ENCODE measurements at regions not wholly inside any gene's neighbourhood (a gene's known extent, or its start where the extent isn't known, plus 50 kb on each side); places are given as distances from the start of the nearest gene placed in this dataset.

GRCh38 chr7:80359029-80359428 is 152.8 kb downstream of the GNAT3 start:
- BruUV-seq (replicated peaks), result no TSS peak
- dilution Hi-C loops (cut with MboI; ENCODE audit: extremely low pct_ligation_motif_present, low sequenced_read_pairs) (no loop called here), intact Hi-C loops (cut with micrococcal nuclease) (no loop called here)
- Histone ChIP-seq H3K27ac (ENCODE audit: insufficient read depth, low read depth, low read length) (no peak overlapping the region), H3K9me1 (replicated peaks; ENCODE audit: control insufficient read depth, extremely low read depth, insufficient read depth, low read length) (no peaks in the 10 kb centered on the region), H3K4me1 (ENCODE audit: control insufficient read depth, extremely low read depth, insufficient read depth, low read length) (no peaks in the 10 kb centered on the region), H3K9me3 (replicated peaks; ENCODE audit: control insufficient read depth, insufficient read depth, low read length) (no peaks in the 10 kb centered on the region), H4K20me1 (replicated peaks; ENCODE audit: control insufficient read depth, extremely low read depth, insufficient read depth, low read length) (no peaks in the 10 kb centered on the region), H2AFZ (ENCODE audit: low read depth, low read length) (no peak overlapping the region), H3K4me2 (ENCODE audit: insufficient read depth, low read length) (no peak overlapping the region), H3K27me3 (ENCODE audit: control insufficient read depth in 2 of 2, insufficient read depth in 2 of 2, low read length in 2 of 2) (no peaks in the 10 kb centered on the region), H3K9ac (replicated peaks; ENCODE audit: extremely low read depth, insufficient read depth, low read length) (no peak overlapping the region), H3K36me3 (ENCODE audit: control insufficient read depth in 2 of 2, extremely low read depth in 1 of 2, insufficient read depth in 2 of 2, low read length in 2 of 2) (no peaks in the 10 kb centered on the region), H3K4me3 (replicated peaks in 1 of 3; ENCODE audit: insufficient read depth in 1 of 3, low read depth in 1 of 3, low read length in 3 of 3) (no peak overlapping the region), H3K79me2 (ENCODE audit: control insufficient read depth, insufficient read depth, low read length) (no peaks in the 10 kb centered on the region)
- FAIRE-seq, result no peak
- CTCF ChIA-PET, result interaction anchor here (0.8 kb wide), 1 partner anchor 264 kb away, joined by 3 read pairs; no protein-coding TSS in a partner anchor
- TF ChIP-seq JUN (IDR thresholded peaks at IDR 0.05; ENCODE audit: borderline replicate concordance, insufficient read depth, insufficient read length, low read depth) (no peak), MYC (IDR thresholded peaks at IDR 0.05; ENCODE audit: low read depth, low read length) (no peak)
- DNase-seq (ENCODE audit: low read depth, low spot score), result no peak
- POLR2A ChIA-PET, result no interaction called here

GRCh38 chr7:80357530-80357929 is 154.3 kb downstream of the GNAT3 start:
- Histone ChIP-seq H3K4me2 (ENCODE audit: insufficient read depth, low read length) (no peak overlapping the region), H3K9me1 (replicated peaks; ENCODE audit: control insufficient read depth, extremely low read depth, insufficient read depth, low read length) (no peaks in the 10 kb centered on the region), H3K9me3 (replicated peaks; ENCODE audit: control insufficient read depth, insufficient read depth, low read length) (no peaks in the 10 kb centered on the region), H2AFZ (ENCODE audit: low read depth, low read length) (no peak overlapping the region), H3K27ac (ENCODE audit: insufficient read depth, low read depth, low read length) (no peak overlapping the region), H4K20me1 (replicated peaks; ENCODE audit: control insufficient read depth, extremely low read depth, insufficient read depth, low read length) (no peaks in the 10 kb centered on the region), H3K9ac (replicated peaks; ENCODE audit: extremely low read depth, insufficient read depth, low read length) (no peak overlapping the region), H3K79me2 (ENCODE audit: control insufficient read depth, insufficient read depth, low read length) (no peaks in the 10 kb centered on the region), H3K27me3 (ENCODE audit: control insufficient read depth in 2 of 2, insufficient read depth in 2 of 2, low read length in 2 of 2) (no peaks in the 10 kb centered on the region), H3K4me1 (ENCODE audit: control insufficient read depth, extremely low read depth, insufficient read depth, low read length) (no peaks in the 10 kb centered on the region), H3K4me3 (replicated peaks in 1 of 3; ENCODE audit: insufficient read depth in 1 of 3, low read depth in 1 of 3, low read length in 3 of 3) (no peak overlapping the region), H3K36me3 (ENCODE audit: control insufficient read depth in 2 of 2, extremely low read depth in 1 of 2, insufficient read depth in 2 of 2, low read length in 2 of 2) (no peaks in the 10 kb centered on the region)
- no peak for DNase-seq (ENCODE audit: low read depth, low spot score)
- CTCF ChIA-PET, result no interaction called here
- no peak for TF ChIP-seq JUN (IDR thresholded peaks at IDR 0.05; ENCODE audit: borderline replicate concordance, insufficient read depth, insufficient read length, low read depth)
- TF ChIP-seq MYC (IDR thresholded peaks at IDR 0.05; ENCODE audit: low read depth, low read length), result no peak
- POLR2A ChIA-PET, result no interaction called here
- no peak for FAIRE-seq
- no TSS peak for BruUV-seq (replicated peaks)
- dilution Hi-C loops (cut with MboI; ENCODE audit: extremely low pct_ligation_motif_present, low sequenced_read_pairs) (no loop called here), intact Hi-C loops (cut with micrococcal nuclease) (no loop called here)

Measured in endothelial cell of umbilical vein (primary cell).